ENCODE measurements at regions not wholly inside any gene's neighbourhood (a gene's known extent, or its start where the extent isn't known, plus 50 kb on each side); places are given as distances from the start of the nearest gene placed in this dataset.

GRCh38 chr10:36256948-36257356 lies 614.9 kb upstream of the FZD8 start:
- Histone ChIP-seq H3K4me2 (ENCODE audit: low read length) (peak overlapping the region; percentile 2), H3K4me1 (ENCODE audit: insufficient read depth, low read length) (no peaks in the 10 kb centered on the region), H3K79me2 (ENCODE audit: insufficient read depth, low read length) (no peaks in the 10 kb centered on the region), H3K36me3 (ENCODE audit: insufficient read depth, low read length) (no peaks in the 10 kb centered on the region), H4K20me1 (ENCODE audit: insufficient read depth, low read length) (no peaks in the 10 kb centered on the region), H3K27me3 (ENCODE audit: insufficient read depth, low read length) (no peaks in the 10 kb centered on the region), H2AFZ (ENCODE audit: low read depth, low read length) (no peak overlapping the region), H3K4me3 (ENCODE audit: insufficient read depth, low read depth, low read length) (no peak overlapping the region), H3K9ac (ENCODE audit: low read length) (no peak overlapping the region), H3K27ac (ENCODE audit: low read depth, low read length) (no peak overlapping the region), H3K9me3 (ENCODE audit: insufficient read depth, low read depth, low read length) (no peaks in the 10 kb centered on the region)
- Mint-ChIP-seq H3K9me3 (ENCODE audit: unreplicated experiment) (no peaks in the 10 kb centered on the region), H3K36me3 (ENCODE audit: low read depth, unreplicated experiment) (no peaks in the 10 kb centered on the region), H3K27me3 (ENCODE audit: low read depth, unreplicated experiment) (no peaks in the 10 kb centered on the region), H3K4me1 (ENCODE audit: low read depth, unreplicated experiment) (peaks cover 23% of the 10 kb centered on the region), H3K4me3 (ENCODE audit: unreplicated experiment) (peak overlapping the region; percentile 24), H3K27ac (ENCODE audit: unreplicated experiment) (no peak overlapping the region)
- TF ChIP-seq CTCF (IDR thresholded peaks at IDR 0.05; ENCODE audit: insufficient read depth, low read depth, low read length), result no peak
- no peak for TF ChIP-seq EZH2 (IDR thresholded peaks at IDR 0.05; ENCODE audit: insufficient read depth, low read length)
- FAIRE-seq, result peak; percentile 34
- peak; percentile 60 for DNase-seq (ENCODE audit: low read depth)

GRCh38 chr10:36256166-36256565 lies 614.1 kb upstream of the FZD8 start:
- no peak overlapping the region for H2AFZ ChIP-seq (ENCODE audit: low read depth, low read length)
- no peak for FAIRE-seq
- Mint-ChIP-seq H3K27ac (ENCODE audit: unreplicated experiment) (no peak overlapping the region), H3K4me1 (ENCODE audit: low read depth, unreplicated experiment) (peaks cover 23% of the 10 kb centered on the region), H3K9me3 (ENCODE audit: unreplicated experiment) (peaks cover 1% of the 10 kb centered on the region), H3K4me3 (ENCODE audit: unreplicated experiment) (no peak overlapping the region), H3K27me3 (ENCODE audit: low read depth, unreplicated experiment) (no peaks in the 10 kb centered on the region), H3K36me3 (ENCODE audit: low read depth, unreplicated experiment) (no peaks in the 10 kb centered on the region)
- H3K4me2 ChIP-seq (ENCODE audit: low read length), result no peak overlapping the region
- no peaks in the 10 kb centered on the region for H3K36me3 ChIP-seq (ENCODE audit: insufficient read depth, low read length)
- H3K4me3 ChIP-seq (ENCODE audit: insufficient read depth, low read depth, low read length), result no peak overlapping the region
- TF ChIP-seq EZH2 (IDR thresholded peaks at IDR 0.05; ENCODE audit: insufficient read depth, low read length) (no peak), CTCF (IDR thresholded peaks at IDR 0.05; ENCODE audit: insufficient read depth, low read depth, low read length) (no peak)
- H3K79me2 ChIP-seq (ENCODE audit: insufficient read depth, low read length), result no peaks in the 10 kb centered on the region
- no peak overlapping the region for H3K9ac ChIP-seq (ENCODE audit: low read length)
- no peaks in the 10 kb centered on the region for H4K20me1 ChIP-seq (ENCODE audit: insufficient read depth, low read length)
- no peaks in the 10 kb centered on the region for H3K4me1 ChIP-seq (ENCODE audit: insufficient read depth, low read length)
- no peaks in the 10 kb centered on the region for H3K9me3 ChIP-seq (ENCODE audit: insufficient read depth, low read depth, low read length)
- DNase-seq (ENCODE audit: low read depth), result peak; percentile 7
- no peak overlapping the region for H3K27ac ChIP-seq (ENCODE audit: low read depth, low read length)
- no peaks in the 10 kb centered on the region for H3K27me3 ChIP-seq (ENCODE audit: insufficient read depth, low read length)

GRCh38 chr10:36254199-36254598 lies 612.1 kb upstream of the FZD8 start:
- TF ChIP-seq CTCF (IDR thresholded peaks at IDR 0.05; ENCODE audit: insufficient read depth, low read depth, low read length), result no peak
- TF ChIP-seq EZH2 (IDR thresholded peaks at IDR 0.05; ENCODE audit: insufficient read depth, low read length), result no peak
- DNase-seq (ENCODE audit: low read depth) (peak; percentile 6), FAIRE-seq (no peak)
- H3K27me3 ChIP-seq (ENCODE audit: insufficient read depth, low read length), result no peaks in the 10 kb centered on the region
- H3K4me1 ChIP-seq (ENCODE audit: insufficient read depth, low read length), result no peaks in the 10 kb centered on the region
- H3K36me3 Mint-ChIP-seq (ENCODE audit: low read depth, unreplicated experiment), result no peaks in the 10 kb centered on the region
- H2AFZ ChIP-seq (ENCODE audit: low read depth, low read length), result no peak overlapping the region
- no peak overlapping the region for H3K27ac ChIP-seq (ENCODE audit: low read depth, low read length)
- H4K20me1 ChIP-seq (ENCODE audit: insufficient read depth, low read length), result no peaks in the 10 kb centered on the region
- no peak overlapping the region for H3K4me3 ChIP-seq (ENCODE audit: insufficient read depth, low read depth, low read length)
- no peak overlapping the region for H3K9ac ChIP-seq (ENCODE audit: low read length)
- H3K9me3 ChIP-seq (ENCODE audit: insufficient read depth, low read depth, low read length), result no peaks in the 10 kb centered on the region
- no peaks in the 10 kb centered on the region for H3K27me3 Mint-ChIP-seq (ENCODE audit: low read depth, unreplicated experiment)
- H3K4me1 Mint-ChIP-seq (ENCODE audit: low read depth, unreplicated experiment), result peaks cover 23% of the 10 kb centered on the region
- no peaks in the 10 kb centered on the region for H3K36me3 ChIP-seq (ENCODE audit: insufficient read depth, low read length)
- no peak overlapping the region for H3K27ac Mint-ChIP-seq (ENCODE audit: unreplicated experiment)
- no peaks in the 10 kb centered on the region for H3K79me2 ChIP-seq (ENCODE audit: insufficient read depth, low read length)
- H3K9me3 Mint-ChIP-seq (ENCODE audit: unreplicated experiment), result peaks cover 1% of the 10 kb centered on the region
- no peak overlapping the region for H3K4me3 Mint-ChIP-seq (ENCODE audit: unreplicated experiment)
- H3K4me2 ChIP-seq (ENCODE audit: low read length), result no peak overlapping the region

Data from astrocyte (in vitro differentiated cells and primary cell).